Sigmoid colon (tissue), 6 donors: ENCODE measurements at regions not wholly inside any gene's neighbourhood (a gene's known extent, or its start where the extent isn't known, plus 50 kb on each side); places are given as distances from the start of the nearest gene placed in this dataset.

ENCODE experiments used
- DNase-seq: peaks from one replicate; pipeline ENCODE4 v3.0.0-alpha.2; 2019
- H3K27ac ChIP-seq, 4 donors: fragments of 200-600 bp; sonication (generic); one replicate each; pipeline ENCODE4 v1.5.1; 2016 to 2019; ENCODE audit warnings: mild to moderate bottlenecking in 1 of 4
- H3K27me3 ChIP-seq, 3 donors: fragments of 200-600 bp; sonication (generic); one replicate each; pipeline ENCODE4 v1.5.1; 2019; ENCODE audit warnings: mild to moderate bottlenecking in 1 of 3
- H3K36me3 ChIP-seq, 4 donors: fragments of 200-600 bp; sonication (generic); one replicate each; pipeline ENCODE4 v1.5.1; 2016 to 2019
- H3K4me1 ChIP-seq, 4 donors: fragments of 200-600 bp; sonication (generic); one replicate each; pipeline ENCODE4 v1.5.1; 2017 to 2019
- H3K4me3 ChIP-seq, 4 donors: fragments of 200-600 bp; sonication (generic); one replicate each; pipeline ENCODE4 v1.5.1; 2017 to 2019; ENCODE audit warnings: mild to moderate bottlenecking in 2 of 4, moderate library complexity in 1 of 4
- H3K9me3 ChIP-seq, 4 donors: fragments of 200-600 bp in 3 of 4; sonication (generic) in 3 of 4; one replicate each; pipeline versions ENCODE4 v1.5.1 to v1.6.1; 2013 to 2019
- CTCF ChIP-seq, 4 experiments: fragments of 450-650 bp in 3 of 4; fragments of 200-600 bp in 1 of 4; IDR thresholded peaks; one replicate each; pipeline ENCODE4 v1.5.1; 2016 to 2019; ENCODE audit warnings: antibody characterized with exemption in 4 of 4, mild to moderate bottlenecking in 3 of 4, moderate library complexity in 2 of 4
- EP300 ChIP-seq, 4 donors: sonication (generic); formaldehyde crosslinking; IDR thresholded peaks; one replicate each; pipeline ENCODE4 v1.6.1; 2017; ENCODE audit warnings: antibody characterized with exemption in 4 of 4
- POLR2A ChIP-seq, 2 donors: fragments of 450-650 bp; IDR thresholded peaks; one replicate each; pipeline ENCODE4 v1.6.1; 2016; ENCODE audit warnings: antibody characterized with exemption in 2 of 2, mild to moderate bottlenecking in 2 of 2, moderate library complexity in 2 of 2
- POLR2AphosphoS5 ChIP-seq, 4 donors: sonication (generic); formaldehyde crosslinking; IDR thresholded peaks; one replicate each; pipeline ENCODE4 v1.6.1; 2017; ENCODE audit warnings: antibody characterized with exemption in 4 of 4
- WGBS, 2 donors: extraction: QIAGEN DNeasy Blood & Tissue Kit; methylation state at CpG; one replicate each; pipeline ENCODE4 v1.1.7; 2013; 5-methylcytosine and 5-hydroxymethylcytosine counted together
- intact Hi-C: fragments of 100-400 bp; cut with DNase I; formaldehyde crosslinking; loops from one replicate; pipeline ENCODE4 v1.15.1; 2023
- donor health status: healthy with polysubstance abuse.
- donor health status: healthy.

GRCh38 chr11:91265946-91266345 lies 958.7 kb upstream of the FAT3 start:
- Histone ChIP-seq H3K9me3 (no peaks in the 10 kb centered on the region), H3K4me3 (no peak overlapping the region)

GRCh38 chr11:91264481-91264880 lies 960.1 kb upstream of the FAT3 start:
- DNase-seq, result no peak
- no peak overlapping the region for H3K27ac ChIP-seq
- no peak overlapping the region for H3K4me3 ChIP-seq
- intact Hi-C loops, result no loop called here
- no peak for TF ChIP-seq POLR2AphosphoS5 (IDR thresholded peaks at IDR 0.05)
- no peak for TF ChIP-seq POLR2A (IDR thresholded peaks at IDR 0.05)
- TF ChIP-seq EP300 (IDR thresholded peaks at IDR 0.05), result no peak
- TF ChIP-seq CTCF (IDR thresholded peaks at IDR 0.05), result no peak
- H3K9me3 ChIP-seq, result no peaks in the 10 kb centered on the region
- 63 to 64% methylated on average over 2 of the region's 2 CpGs for WGBS, 2 donors
- no peaks in the 10 kb centered on the region for H3K4me1 ChIP-seq
- no peaks in the 10 kb centered on the region for H3K36me3 ChIP-seq
- no peaks in the 10 kb centered on the region for H3K27me3 ChIP-seq

More at GRCh38 chr11:91265946-91266345, 958.7 kb upstream of the FAT3 start:
- 72 to 87% methylated on average over 1 of the region's 1 CpG for WGBS, 2 donors
- no peak overlapping the region for H3K27ac ChIP-seq
- no peak for DNase-seq
- TF ChIP-seq CTCF (IDR thresholded peaks at IDR 0.05), result no peak
- no peak for TF ChIP-seq POLR2AphosphoS5 (IDR thresholded peaks at IDR 0.05)
- TF ChIP-seq POLR2A (IDR thresholded peaks at IDR 0.05), result no peak
- TF ChIP-seq EP300 (IDR thresholded peaks at IDR 0.05), result no peak
- H3K27me3 ChIP-seq, result no peaks in the 10 kb centered on the region
- H3K4me1 ChIP-seq, result no peaks in the 10 kb centered on the region
- no peaks in the 10 kb centered on the region for H3K36me3 ChIP-seq
- intact Hi-C loops, result no loop called here

- Histone ChIP-seq H3K27me3 (no peaks in the 10 kb centered on the region), H3K27ac (no peak overlapping the region), H3K4me3 (no peak overlapping the region), H3K4me1 (peaks cover 0 to under 1% (median 0%) of the 10 kb centered on the region in 4 donors), H3K9me3 (no peaks in the 10 kb centered on the region), H3K36me3 (no peaks in the 10 kb centered on the region)
- TF ChIP-seq POLR2A (IDR thresholded peaks at IDR 0.05) (no peak), EP300 (IDR thresholded peaks at IDR 0.05) (no peak), POLR2AphosphoS5 (IDR thresholded peaks at IDR 0.05) (no peak), CTCF (IDR thresholded peaks at IDR 0.05) (no peak)
- 63 to 75% methylated on average over 9 of the region's 9 CpGs for WGBS, 2 donors
- intact Hi-C loops, result no loop called here
- no peak for DNase-seq
Measured at GRCh38 chr11:91263496-91264365, 960.9 kb upstream of the FAT3 start.

- Histone ChIP-seq H3K9me3 (no peaks in the 10 kb centered on the region), H3K4me3 (no peak overlapping the region), H3K4me1 (peaks cover 0 to 10% (median 6%) of the 10 kb centered on the region in 4 donors), H3K36me3 (no peaks in the 10 kb centered on the region), H3K27me3 (no peaks in the 10 kb centered on the region), H3K27ac (no peak overlapping the region)
- no peak for DNase-seq
- intact Hi-C loops, result no loop called here
- WGBS, 2 donors, result 55 to 57% methylated on average over 5 of the region's 5 CpGs
- TF ChIP-seq POLR2AphosphoS5 (IDR thresholded peaks at IDR 0.05) (no peak), EP300 (IDR thresholded peaks at IDR 0.05) (no peak), CTCF (IDR thresholded peaks at IDR 0.05) (no peak), POLR2A (IDR thresholded peaks at IDR 0.05) (no peak)
Measured at GRCh38 chr11:91261513-91261912, 963.1 kb upstream of the FAT3 start.
